H9 (cell line): ENCODE measurements at regions not wholly inside any gene's neighbourhood (a gene's known extent, or its start where the extent isn't known, plus 50 kb on each side); places are given as distances from the start of the nearest gene placed in this dataset.

Source experiments
- DNase-seq: peaks from one replicate; pipeline ENCODE4 v3.0.0-alpha.2; 2017
- H2AFZ ChIP-seq: one replicate; pipeline ENCODE4 v1.6.1; 2013; ENCODE audit warnings: mild to moderate bottlenecking, low read length, control low read depth, moderate library complexity
- H2AK5ac ChIP-seq: 2 replicates; pipeline ENCODE4 v1.6.1; 2013; ENCODE audit warnings: low read length, control low read depth, mixed read lengths; ENCODE audit not compliant: insufficient read length
- H2BK120ac ChIP-seq: one replicate; pipeline ENCODE4 v1.6.1; 2013; ENCODE audit warnings: low read depth, mild to moderate bottlenecking, low read length, control low read depth, inconsistent platforms; ENCODE audit not compliant: poor library complexity, severe bottlenecking
- H2BK12ac ChIP-seq: 2 replicates; pipeline ENCODE4 v1.6.1; 2013; ENCODE audit warnings: low read length, control low read depth, mixed read lengths, low read depth; ENCODE audit not compliant: insufficient read length
- H2BK15ac ChIP-seq: 2 replicates; pipeline ENCODE4 v1.6.1; 2013; ENCODE audit warnings: low read depth, low read length, control low read depth
- H2BK20ac ChIP-seq: one replicate; pipeline ENCODE4 v1.6.1; 2013; ENCODE audit warnings: low read depth, mild to moderate bottlenecking, low read length, control low read depth, inconsistent platforms; ENCODE audit not compliant: poor library complexity, severe bottlenecking
- H2BK5ac ChIP-seq: 2 replicates; pipeline ENCODE4 v1.6.1; 2013; ENCODE audit warnings: low read length, control low read depth, mixed read lengths; ENCODE audit not compliant: insufficient read length
- H3K14ac ChIP-seq: 2 replicates; pipeline ENCODE4 v1.6.1; 2013; ENCODE audit warnings: low read length, control low read depth; ENCODE audit not compliant: insufficient read depth
- H3K18ac ChIP-seq: 2 replicates; pipeline ENCODE4 v1.6.1; 2013; ENCODE audit warnings: low read depth, mild to moderate bottlenecking, mixed read lengths, low read length, control low read depth; ENCODE audit not compliant: insufficient read length
- H3K23ac ChIP-seq: 2 replicates; pipeline ENCODE4 v1.6.1; 2013; ENCODE audit warnings: low read length, control low read depth, mixed read lengths, low read depth; ENCODE audit not compliant: insufficient read length
- H3K23me2 ChIP-seq: 2 replicates; pipeline ENCODE4 v1.6.1; 2013; ENCODE audit warnings: low read depth, mild to moderate bottlenecking, mixed read lengths, low read length, control low read depth; ENCODE audit not compliant: insufficient read length, poor library complexity, severe bottlenecking
- H3K27ac ChIP-seq: 2 replicates; pipeline ENCODE4 v1.5.1; 2013; ENCODE audit warnings: low read length, control low read depth, mixed read lengths, low read depth; ENCODE audit not compliant: insufficient read length
- H3K27me3 ChIP-seq: 2 replicates; pipeline ENCODE4 v1.6.1; 2013; ENCODE audit warnings: low read length, control low read depth, inconsistent platforms; ENCODE audit not compliant: insufficient read depth
- H3K4ac ChIP-seq: 2 replicates; pipeline ENCODE4 v1.6.1; 2013; ENCODE audit warnings: low read depth, mild to moderate bottlenecking, control low read depth, inconsistent platforms, low read length, moderate library complexity
- H3K4me1 ChIP-seq: 2 replicates; pipeline ENCODE4 v1.6.1; 2013; ENCODE audit warnings: low read length, control low read depth, inconsistent platforms; ENCODE audit not compliant: insufficient read depth
- H3K4me2 ChIP-seq: 2 replicates; pipeline ENCODE4 v1.6.1; 2013; ENCODE audit warnings: low read length, control low read depth, mixed read lengths; ENCODE audit not compliant: insufficient read length, insufficient read depth
- H3K56ac ChIP-seq: 2 replicates; pipeline ENCODE4 v1.6.1; 2013; ENCODE audit warnings: low read depth, mild to moderate bottlenecking, mixed read lengths, low read length, control low read depth; ENCODE audit not compliant: insufficient read length
- H3K79me1 ChIP-seq: 2 replicates; pipeline ENCODE4 v1.6.1; 2013; ENCODE audit warnings: low read depth, mild to moderate bottlenecking, moderate library complexity, low read length, control low read depth, inconsistent platforms; ENCODE audit not compliant: insufficient read depth, poor library complexity, severe bottlenecking
- H3K79me2 ChIP-seq: 2 replicates; pipeline ENCODE4 v1.6.1; 2013; ENCODE audit warnings: low read length, control low read depth, inconsistent platforms; ENCODE audit not compliant: insufficient read depth
- H3K9ac ChIP-seq: 2 replicates; pipeline ENCODE4 v1.6.1; 2013; ENCODE audit warnings: low read length, control low read depth, mixed read lengths; ENCODE audit not compliant: insufficient read length; ENCODE audit errors: extremely low read depth
- H3K9me3 ChIP-seq: one replicate; pipeline ENCODE4 v1.6.1; 2013; ENCODE audit warnings: low read depth, low read length, inconsistent platforms; ENCODE audit not compliant: control insufficient read depth
- H3T11ph ChIP-seq: one replicate; pipeline ENCODE4 v1.6.1; 2013; ENCODE audit warnings: mild to moderate bottlenecking, low read length, control low read depth, inconsistent platforms
- H4K20me1 ChIP-seq: one replicate; pipeline ENCODE4 v1.6.1; 2013; ENCODE audit not compliant: control insufficient read depth, insufficient read length, insufficient read depth
- H4K5ac ChIP-seq: 2 replicates; pipeline ENCODE4 v1.6.1; 2013; ENCODE audit warnings: low read depth, mild to moderate bottlenecking, mixed read lengths, low read length, control low read depth; ENCODE audit not compliant: insufficient read length
- H4K8ac ChIP-seq: replicated peaks from 2 replicates; pipeline ENCODE4 v1.6.1; 2013; ENCODE audit warnings: low read length, control low read depth, mixed read lengths, low read depth; ENCODE audit not compliant: insufficient read length
- H4K91ac ChIP-seq: 2 replicates; pipeline ENCODE4 v1.6.1; 2013; ENCODE audit warnings: low read depth, mild to moderate bottlenecking, moderate library complexity, mixed read lengths, low read length, control low read depth; ENCODE audit not compliant: insufficient read length
- H3K27ac Mint-ChIP-seq, 3 experiments: 2 replicates in 2 of 3; 3 replicates in 1 of 3; pipeline ENCODE4 v1.8.0; 2020 to 2021; ENCODE audit warnings: mixed read lengths in 3 of 3, mild to moderate bottlenecking in 1 of 3, moderate library complexity in 1 of 3
- H3K27me3 Mint-ChIP-seq: 2 replicates; pipeline ENCODE4 v1.8.0; 2021; ENCODE audit warnings: low read depth, mild to moderate bottlenecking, moderate library complexity, mixed read lengths
- H3K36me3 Mint-ChIP-seq, 3 experiments: 2 replicates in 2 of 3; 3 replicates in 1 of 3; pipeline ENCODE4 v1.8.0; 2020 to 2021; ENCODE audit warnings: low read depth in 3 of 3, mixed read lengths in 3 of 3; ENCODE audit not compliant: insufficient read depth in 1 of 3
- H3K4me1 Mint-ChIP-seq, 2 experiments: 2 replicates each; pipeline ENCODE4 v1.8.0; 2020; ENCODE audit warnings: mixed read lengths in 2 of 2
- H3K4me3 Mint-ChIP-seq, 2 experiments: 2 replicates in 1 of 2; 3 replicates in 1 of 2; pipeline ENCODE4 v1.8.0; 2020 to 2021; ENCODE audit warnings: mild to moderate bottlenecking in 2 of 2, mixed read lengths in 2 of 2, moderate library complexity in 1 of 2
- H3K9me3 Mint-ChIP-seq, 2 experiments: 2 replicates in 1 of 2; 3 replicates in 1 of 2; pipeline ENCODE4 v1.8.0; 2020; ENCODE audit warnings: mild to moderate bottlenecking in 2 of 2, mixed read lengths in 2 of 2, moderate library complexity in 1 of 2
- CTCF ChIP-seq: fragments of 200-600 bp; sonication (generic); conservative IDR thresholded peaks from 3 replicates; pipeline ENCODE4 v1.8.0; 2021; ENCODE audit warnings: antibody characterized with exemption, mild to moderate bottlenecking

GRCh38 chr1:184909019-184909418 lies 65.3 kb downstream of the NIBAN1 start:
- Mint-ChIP-seq H3K4me1 (peaks cover 0 to 2% of the 10 kb centered on the region in 2 experiments; a peak in 2 of 4 replicates), H3K36me3 (peaks cover 0 to 4% (median 0%) of the 10 kb centered on the region in 3 experiments; a peak in 3 of 7 replicates), H3K4me3 (no peak overlapping the region), H3K27ac (no peak overlapping the region), H3K27me3 (no peaks in the 10 kb centered on the region), H3K9me3 (no peaks in the 10 kb centered on the region)
- no peaks in the 10 kb centered on the region for H4K20me1 ChIP-seq
- H3K9ac ChIP-seq = no peak overlapping the region
- H3K79me1 ChIP-seq = no peaks in the 10 kb centered on the region
- no peak overlapping the region for H2AK5ac ChIP-seq
- H4K8ac ChIP-seq = no peak overlapping the region
- no peak overlapping the region for H4K5ac ChIP-seq
- no peak overlapping the region for H3K56ac ChIP-seq
- no peak overlapping the region for H3T11ph ChIP-seq
- DNase-seq = no peak
- H3K9me3 ChIP-seq = no peaks in the 10 kb centered on the region
- H2BK120ac ChIP-seq = no peak overlapping the region
- H3K4me2 ChIP-seq = no peak overlapping the region
- no peak overlapping the region for H3K14ac ChIP-seq
- no peak overlapping the region for H3K4ac ChIP-seq
- H3K18ac ChIP-seq = no peak overlapping the region
- H2BK12ac ChIP-seq = no peak overlapping the region
- no peak overlapping the region for H2BK15ac ChIP-seq
- no peaks in the 10 kb centered on the region for H3K79me2 ChIP-seq
- no peak for TF ChIP-seq CTCF
- H3K23me2 ChIP-seq = no peaks in the 10 kb centered on the region
- no peak overlapping the region for H2AFZ ChIP-seq
- no peak overlapping the region for H3K27ac ChIP-seq
- H3K23ac ChIP-seq = no peak overlapping the region
- H2BK5ac ChIP-seq = no peak overlapping the region
- no peaks in the 10 kb centered on the region for H3K27me3 ChIP-seq
- H3K4me1 ChIP-seq = no peaks in the 10 kb centered on the region
- H4K91ac ChIP-seq = no peak overlapping the region
- no peak overlapping the region for H2BK20ac ChIP-seq
